Cardiac fibroblast (primary cell): ENCODE measurements at regions not wholly inside any gene's neighbourhood (a gene's known extent, or its start where the extent isn't known, plus 50 kb on each side); places are given as distances from the start of the nearest gene placed in this dataset.
A peak's percentile ranks its signal among the peaks of the same experiment; 100 is the strongest.

Experiments used
- DNase-seq, 2 donors: peaks; one replicate each; pipeline versions ENCODE4 v3.0.0 to v3.0.0-alpha.2; 2010; ENCODE audit warnings: low read depth in 2 of 2
- H3K4me3 ChIP-seq, 2 donors: replicated peaks in 1 of 2; 1 replicate in 1 of 2; 2 replicates in 1 of 2; pipeline ENCODE4 v1.5.1; 2011; ENCODE audit warnings: low read depth in 2 of 2, low read length in 2 of 2, mild to moderate bottlenecking in 2 of 2, moderate library complexity in 1 of 2
- TF ChIP-seq, protein P1 (sequence below): IDR thresholded peaks from one replicate; pipeline ENCODE4 v1.5.1; 2011; ENCODE audit warnings: low read depth, mild to moderate bottlenecking, low read length, inconsistent platforms

DNA sequence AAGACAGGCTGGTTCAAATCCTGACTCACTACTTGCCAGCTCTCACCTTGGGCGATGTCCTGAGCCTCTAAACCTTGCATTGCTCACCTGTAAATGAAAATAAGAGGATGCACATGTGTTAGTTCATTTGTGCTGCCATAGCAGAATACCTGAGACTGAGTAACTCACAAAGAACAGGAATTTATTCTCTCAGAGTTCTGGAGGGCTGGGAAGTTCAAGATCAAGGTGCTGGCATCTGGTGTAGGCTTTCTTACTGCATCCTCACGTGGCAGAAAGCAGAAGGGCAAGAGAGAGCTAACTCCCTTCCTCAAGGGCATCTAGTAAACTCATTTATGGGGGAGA is 222.7 kb downstream of the MTHFS start:
- H3K4me3 ChIP-seq = no peak overlapping the region
- TF ChIP-seq, protein P1, sequence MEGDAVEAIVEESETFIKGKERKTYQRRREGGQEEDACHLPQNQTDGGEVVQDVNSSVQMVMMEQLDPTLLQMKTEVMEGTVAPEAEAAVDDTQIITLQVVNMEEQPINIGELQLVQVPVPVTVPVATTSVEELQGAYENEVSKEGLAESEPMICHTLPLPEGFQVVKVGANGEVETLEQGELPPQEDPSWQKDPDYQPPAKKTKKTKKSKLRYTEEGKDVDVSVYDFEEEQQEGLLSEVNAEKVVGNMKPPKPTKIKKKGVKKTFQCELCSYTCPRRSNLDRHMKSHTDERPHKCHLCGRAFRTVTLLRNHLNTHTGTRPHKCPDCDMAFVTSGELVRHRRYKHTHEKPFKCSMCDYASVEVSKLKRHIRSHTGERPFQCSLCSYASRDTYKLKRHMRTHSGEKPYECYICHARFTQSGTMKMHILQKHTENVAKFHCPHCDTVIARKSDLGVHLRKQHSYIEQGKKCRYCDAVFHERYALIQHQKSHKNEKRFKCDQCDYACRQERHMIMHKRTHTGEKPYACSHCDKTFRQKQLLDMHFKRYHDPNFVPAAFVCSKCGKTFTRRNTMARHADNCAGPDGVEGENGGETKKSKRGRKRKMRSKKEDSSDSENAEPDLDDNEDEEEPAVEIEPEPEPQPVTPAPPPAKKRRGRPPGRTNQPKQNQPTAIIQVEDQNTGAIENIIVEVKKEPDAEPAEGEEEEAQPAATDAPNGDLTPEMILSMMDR = no peak

DNA sequence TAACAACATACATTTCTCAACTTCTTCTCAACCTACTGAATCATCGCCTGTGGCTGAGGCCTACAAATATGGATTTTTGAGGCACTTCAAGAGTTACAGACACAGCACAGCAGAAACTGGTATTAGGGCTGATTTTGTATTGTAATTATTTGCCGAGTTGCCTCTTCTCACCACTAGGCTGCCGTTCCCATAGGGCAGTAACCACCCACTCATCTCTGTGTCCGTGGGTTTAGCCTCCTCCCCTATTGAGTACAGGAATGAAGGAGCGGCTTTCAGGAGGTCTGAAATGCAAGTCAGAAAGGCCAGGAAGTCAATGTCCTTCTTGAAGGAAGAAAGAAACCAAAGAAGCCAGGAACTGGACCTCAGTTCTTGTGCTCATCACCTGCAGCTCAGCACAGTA is 220.8 kb downstream of the MTHFS start:
- DNase-seq = peak in 1 of 2 donors; percentile 21
- TF ChIP-seq, protein P1 = no peak
- no peak overlapping the region for H3K4me3 ChIP-seq

More for the DNA sequence above, 222.7 kb downstream of the MTHFS start:
- DNase-seq = no peak

DNA sequence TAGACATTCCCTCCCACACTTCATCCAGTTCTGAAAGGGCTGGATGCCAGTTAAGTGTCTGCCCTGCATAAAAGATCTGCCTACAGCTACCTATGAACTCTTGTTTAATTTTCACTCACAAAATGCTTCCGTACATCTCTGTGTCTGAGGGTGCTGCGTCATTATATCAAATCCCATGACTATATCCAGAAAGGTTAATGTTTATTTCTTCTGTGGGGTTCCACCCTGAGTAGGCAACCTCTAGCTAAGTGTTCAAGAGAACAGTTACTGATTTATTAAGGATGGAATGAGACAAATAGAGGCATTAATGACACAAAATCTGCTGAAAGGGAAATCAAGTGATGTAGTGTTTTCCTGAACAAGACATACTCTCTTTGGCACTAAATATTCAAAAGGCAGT is 220.2 kb downstream of the MTHFS start:
- no peak for DNase-seq
- TF ChIP-seq, protein P1 = no peak
- no peak overlapping the region for H3K4me3 ChIP-seq

DNA sequence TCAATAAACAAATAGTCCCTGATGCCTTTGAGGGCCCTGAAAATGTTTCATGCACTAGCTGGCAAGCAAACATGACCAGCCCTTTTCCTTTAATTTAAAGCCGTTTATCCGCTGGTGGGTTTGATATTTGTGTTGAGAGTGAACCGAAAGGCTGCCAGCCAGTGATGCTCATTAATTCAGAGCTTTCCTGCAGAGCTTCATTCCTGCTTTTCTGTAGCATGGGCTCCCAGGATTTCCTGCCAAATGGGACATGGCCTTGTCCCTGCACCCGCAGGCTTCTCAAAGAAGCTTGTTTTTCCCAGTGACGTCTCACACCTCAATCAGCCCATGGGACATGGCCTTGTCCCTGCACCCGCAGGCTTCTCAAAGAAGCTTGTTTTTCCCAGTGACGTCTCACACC is 219.6 kb downstream of the MTHFS start:
- TF ChIP-seq, protein P1 = no peak
- DNase-seq = no peak
- no peak overlapping the region for H3K4me3 ChIP-seq

DNA sequence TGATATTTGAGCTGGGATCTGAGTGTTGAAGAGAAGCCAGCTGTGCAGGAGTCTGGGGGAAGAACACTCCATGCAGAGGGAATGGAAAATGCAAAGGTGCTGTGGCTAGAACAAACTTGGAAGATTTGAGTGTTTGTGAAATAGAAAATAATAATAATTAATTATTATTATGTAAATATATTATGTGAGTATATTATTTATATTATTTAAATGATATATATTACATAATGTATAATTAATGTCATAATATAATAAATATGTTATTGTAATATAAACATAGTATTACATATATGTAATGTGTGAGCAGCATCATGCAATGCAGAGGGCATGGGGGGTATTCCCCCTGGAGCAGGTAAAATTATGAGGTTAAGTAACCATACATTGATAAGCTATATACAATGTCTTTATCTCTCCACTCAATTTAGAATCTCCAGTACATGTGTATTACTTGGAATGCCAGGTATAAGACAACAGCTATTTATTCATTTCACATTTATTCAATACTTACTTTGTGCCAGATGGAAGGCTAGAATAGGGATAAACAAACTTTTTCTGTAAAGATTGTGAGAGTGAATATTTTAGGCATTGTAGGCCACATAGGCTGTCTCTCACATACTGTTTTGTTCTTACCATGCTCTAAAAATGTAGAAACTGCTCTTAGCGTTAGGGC is 218.6 kb downstream of the MTHFS start:
- TF ChIP-seq, protein P1 = no peak
- no peak overlapping the region for H3K4me3 ChIP-seq
- no peak for DNase-seq

DNA sequence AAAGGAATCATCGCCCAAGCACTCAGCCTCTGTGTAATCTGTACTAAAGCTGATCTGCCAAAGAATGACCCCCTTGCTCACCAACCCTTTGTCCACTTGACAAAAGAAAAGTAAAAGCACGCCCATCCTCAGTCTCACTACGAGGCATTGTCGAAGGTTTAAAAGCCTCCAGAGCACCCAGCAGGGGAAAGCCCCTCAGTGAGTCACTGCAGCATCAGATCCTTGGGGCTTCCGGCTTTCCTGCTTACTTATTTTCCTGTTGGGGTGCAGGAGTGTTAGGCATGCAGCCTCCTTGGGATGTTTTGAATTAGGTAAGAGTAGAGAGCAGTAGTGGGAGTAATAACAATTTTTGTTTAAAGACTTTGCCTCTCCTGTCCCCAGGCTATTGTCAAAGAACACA is 216.1 kb downstream of the MTHFS start:
- no peak overlapping the region for H3K4me3 ChIP-seq
- TF ChIP-seq, protein P1 = no peak
- DNase-seq = peak; percentile 56 to 94

DNA sequence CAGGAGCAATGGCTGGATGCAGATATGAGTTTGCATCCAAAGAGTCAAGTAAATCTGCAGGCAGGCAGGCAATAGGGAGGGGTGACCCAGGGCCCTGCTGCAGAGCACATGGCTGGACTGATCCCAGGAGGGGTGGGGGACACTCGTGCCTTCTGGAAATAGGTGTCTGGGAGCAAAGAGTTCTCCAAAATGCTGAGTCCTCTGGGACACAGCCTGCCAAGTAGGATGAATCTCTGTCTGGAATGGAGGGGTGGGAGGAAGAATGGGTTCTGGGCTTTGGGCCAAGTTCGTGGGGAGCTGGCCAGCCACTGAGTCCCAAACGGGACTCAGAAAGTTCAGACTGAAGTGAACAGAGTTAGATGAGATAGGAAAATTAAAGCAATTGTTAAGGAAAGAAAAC is 214.5 kb downstream of the MTHFS start:
- peak overlapping the region in 1 of 2 donors; percentile 18 for H3K4me3 ChIP-seq
- peak; percentile 79 to 92 for DNase-seq
- TF ChIP-seq, protein P1 = no peak
